ENCODE measurements at regions not wholly inside any gene's neighbourhood (a gene's known extent, or its start where the extent isn't known, plus 50 kb on each side); places are given as distances from the start of the nearest gene placed in this dataset.

DNA sequence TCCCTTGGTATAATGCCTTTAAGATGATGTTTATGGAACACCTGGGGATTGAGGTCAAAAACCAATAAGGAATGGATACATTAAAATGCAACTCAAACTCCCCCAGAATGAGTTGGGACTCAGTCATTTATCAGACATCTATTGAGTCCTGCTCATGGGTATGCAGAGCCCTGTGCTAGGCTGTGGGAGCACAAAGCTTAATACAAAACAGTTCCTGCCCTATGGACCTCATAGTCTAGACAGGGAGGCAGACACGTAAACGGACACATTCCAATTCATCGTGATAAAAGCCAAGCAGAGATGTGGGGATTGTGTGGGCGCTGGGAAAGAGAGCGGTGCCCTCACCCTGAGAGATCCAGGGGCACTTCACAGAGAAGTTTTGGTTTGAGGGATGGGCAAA, 181.7 kb downstream of the PTEN start:
- TF ChIP-seq, protein P1, sequence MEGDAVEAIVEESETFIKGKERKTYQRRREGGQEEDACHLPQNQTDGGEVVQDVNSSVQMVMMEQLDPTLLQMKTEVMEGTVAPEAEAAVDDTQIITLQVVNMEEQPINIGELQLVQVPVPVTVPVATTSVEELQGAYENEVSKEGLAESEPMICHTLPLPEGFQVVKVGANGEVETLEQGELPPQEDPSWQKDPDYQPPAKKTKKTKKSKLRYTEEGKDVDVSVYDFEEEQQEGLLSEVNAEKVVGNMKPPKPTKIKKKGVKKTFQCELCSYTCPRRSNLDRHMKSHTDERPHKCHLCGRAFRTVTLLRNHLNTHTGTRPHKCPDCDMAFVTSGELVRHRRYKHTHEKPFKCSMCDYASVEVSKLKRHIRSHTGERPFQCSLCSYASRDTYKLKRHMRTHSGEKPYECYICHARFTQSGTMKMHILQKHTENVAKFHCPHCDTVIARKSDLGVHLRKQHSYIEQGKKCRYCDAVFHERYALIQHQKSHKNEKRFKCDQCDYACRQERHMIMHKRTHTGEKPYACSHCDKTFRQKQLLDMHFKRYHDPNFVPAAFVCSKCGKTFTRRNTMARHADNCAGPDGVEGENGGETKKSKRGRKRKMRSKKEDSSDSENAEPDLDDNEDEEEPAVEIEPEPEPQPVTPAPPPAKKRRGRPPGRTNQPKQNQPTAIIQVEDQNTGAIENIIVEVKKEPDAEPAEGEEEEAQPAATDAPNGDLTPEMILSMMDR (IDR thresholded peaks at IDR 0.05) = no peak
- TF ChIP-seq POLR2AphosphoS5 (IDR thresholded peaks at IDR 0.05; ENCODE audit: low read depth, low read length) = no peak

Data from Panc1 (cell line).